ENCODE measurements at regions not wholly inside any gene's neighbourhood (a gene's known extent, or its start where the extent isn't known, plus 50 kb on each side); places are given as distances from the start of the nearest gene placed in this dataset.

DNA sequence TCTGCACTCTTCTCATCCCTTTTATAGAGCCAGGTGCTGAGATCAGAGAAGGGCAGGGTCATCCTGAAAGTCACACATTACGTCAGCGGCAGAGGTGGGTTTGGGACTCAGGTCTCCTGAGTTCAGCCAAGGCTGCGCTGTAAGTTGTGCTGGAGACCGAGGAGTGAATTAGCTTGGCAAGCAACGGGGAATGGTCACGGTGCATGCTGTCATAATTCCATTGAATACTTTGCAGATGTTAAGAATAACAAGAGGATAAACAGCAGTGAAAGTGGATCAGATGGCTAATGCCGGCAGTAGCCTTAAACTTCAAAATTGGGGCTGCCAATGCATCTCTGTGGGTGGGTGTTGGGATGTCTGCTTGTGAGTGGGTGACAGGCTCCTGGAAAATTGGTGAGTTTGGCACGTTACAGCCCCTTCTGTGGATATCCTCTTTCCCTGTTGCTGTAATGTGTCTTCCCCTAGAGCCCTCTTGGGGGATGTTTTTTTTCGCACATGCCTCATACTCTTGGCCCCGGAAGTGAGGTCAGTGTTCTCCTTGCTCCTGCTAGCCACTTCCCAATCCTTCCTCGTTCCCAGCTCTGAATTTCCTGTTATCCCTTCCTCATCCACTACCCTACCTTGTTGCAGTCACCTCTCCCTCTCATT is 287.1 kb upstream of the SRRM4 start:
- no peaks in the 10 kb centered on the region for H3F3A ChIP-seq (ENCODE audit: insufficient read depth, low read depth)
- DNase-seq = no peak
- no peaks in the 10 kb centered on the region for H3K79me2 ChIP-seq (ENCODE audit: low read depth)
- ChIA-PET POLR2A (ENCODE audit: unreplicated experiment) (no interaction called here), CTCF (no interaction called here)
- no peak overlapping the region for H2AFZ ChIP-seq
- no peaks in the 10 kb centered on the region; the same call in 1 of the 2 replicates for H4K20me1 ChIP-seq (ENCODE audit: insufficient read depth)
- no peaks in the 10 kb centered on the region for H3K36me3 ChIP-seq (ENCODE audit: low read depth)
- TF ChIP-seq, protein P1, sequence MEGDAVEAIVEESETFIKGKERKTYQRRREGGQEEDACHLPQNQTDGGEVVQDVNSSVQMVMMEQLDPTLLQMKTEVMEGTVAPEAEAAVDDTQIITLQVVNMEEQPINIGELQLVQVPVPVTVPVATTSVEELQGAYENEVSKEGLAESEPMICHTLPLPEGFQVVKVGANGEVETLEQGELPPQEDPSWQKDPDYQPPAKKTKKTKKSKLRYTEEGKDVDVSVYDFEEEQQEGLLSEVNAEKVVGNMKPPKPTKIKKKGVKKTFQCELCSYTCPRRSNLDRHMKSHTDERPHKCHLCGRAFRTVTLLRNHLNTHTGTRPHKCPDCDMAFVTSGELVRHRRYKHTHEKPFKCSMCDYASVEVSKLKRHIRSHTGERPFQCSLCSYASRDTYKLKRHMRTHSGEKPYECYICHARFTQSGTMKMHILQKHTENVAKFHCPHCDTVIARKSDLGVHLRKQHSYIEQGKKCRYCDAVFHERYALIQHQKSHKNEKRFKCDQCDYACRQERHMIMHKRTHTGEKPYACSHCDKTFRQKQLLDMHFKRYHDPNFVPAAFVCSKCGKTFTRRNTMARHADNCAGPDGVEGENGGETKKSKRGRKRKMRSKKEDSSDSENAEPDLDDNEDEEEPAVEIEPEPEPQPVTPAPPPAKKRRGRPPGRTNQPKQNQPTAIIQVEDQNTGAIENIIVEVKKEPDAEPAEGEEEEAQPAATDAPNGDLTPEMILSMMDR (conservative IDR thresholded peaks at IDR 0.05) = no peak
- TF ChIP-seq EZH2 (IDR thresholded peaks at IDR 0.05; ENCODE audit: low read depth) = no peak
- intact Hi-C loops (cut with micrococcal nuclease; ENCODE audit: unreplicated experiment) = no loop called here
- no peaks in the 10 kb centered on the region for H3K4me1 ChIP-seq (replicated peaks; ENCODE audit: insufficient read depth)
- H3K4me3 ChIP-seq = no peak overlapping the region
- no TSS peak for BruUV-seq (replicated peaks)
- no peaks in the 10 kb centered on the region for H3K9me3 ChIP-seq (ENCODE audit: insufficient read depth, low read depth)
- no peaks in the 10 kb centered on the region for H3K9me2 ChIP-seq (ENCODE audit: insufficient read depth)
- no peak overlapping the region for H3K4me2 ChIP-seq
- H3K27me3 ChIP-seq (ENCODE audit: insufficient read depth, low read depth) = no peaks in the 10 kb centered on the region
- no peak overlapping the region for H3K27ac ChIP-seq

DNA sequence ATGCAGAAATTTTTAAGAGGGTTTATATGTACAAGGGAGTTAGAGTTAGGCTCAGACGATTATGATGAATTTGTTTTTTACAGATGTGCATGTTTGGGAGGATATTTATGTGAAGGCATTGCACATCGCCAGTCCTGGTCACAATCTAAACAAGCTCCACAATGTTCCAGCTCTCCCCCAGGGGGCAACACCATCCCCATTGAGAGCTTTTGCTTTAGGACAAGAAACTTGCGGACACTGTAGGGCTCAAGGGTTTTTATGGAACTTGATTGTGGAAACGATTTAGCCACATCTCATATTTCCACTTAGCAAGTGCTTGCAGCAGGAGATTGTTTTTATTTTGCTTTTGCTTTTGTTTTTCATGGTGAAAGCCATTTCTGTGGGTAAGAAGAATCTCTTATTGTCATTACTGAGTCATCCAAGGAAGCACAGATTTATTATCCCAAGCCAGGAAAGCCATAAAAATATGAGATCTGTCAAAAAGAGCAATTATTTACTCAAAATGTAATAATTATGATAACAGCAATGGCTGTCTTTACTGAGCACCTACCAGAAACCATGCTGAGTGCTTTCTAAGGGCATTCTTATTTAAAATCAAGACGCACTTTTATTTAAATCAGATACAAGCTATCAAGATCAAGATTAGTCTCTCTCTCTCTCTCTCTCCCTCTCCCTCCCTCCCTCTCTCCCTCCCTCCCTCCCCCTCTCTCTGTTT is 276.7 kb upstream of the SRRM4 start:
- Histone ChIP-seq H4K20me1 (ENCODE audit: insufficient read depth) (no peaks in the 10 kb centered on the region), H2AFZ (no peak overlapping the region), H3K36me3 (ENCODE audit: low read depth) (no peaks in the 10 kb centered on the region), H3K9me3 (ENCODE audit: insufficient read depth, low read depth) (no peaks in the 10 kb centered on the region), H3K4me1 (replicated peaks; ENCODE audit: insufficient read depth) (no peaks in the 10 kb centered on the region), H3K9me2 (ENCODE audit: insufficient read depth) (no peaks in the 10 kb centered on the region), H3F3A (ENCODE audit: insufficient read depth, low read depth) (no peaks in the 10 kb centered on the region), H3K27ac (no peak overlapping the region), H3K79me2 (ENCODE audit: low read depth) (no peaks in the 10 kb centered on the region), H3K4me2 (no peak overlapping the region), H3K4me3 (no peak overlapping the region), H3K27me3 (ENCODE audit: insufficient read depth, low read depth) (no peaks in the 10 kb centered on the region)
- no peak for TF ChIP-seq EZH2 (IDR thresholded peaks at IDR 0.05; ENCODE audit: low read depth)
- TF ChIP-seq, protein P1 (conservative IDR thresholded peaks at IDR 0.05) = no peak
- no peak for DNase-seq
- ChIA-PET POLR2A (ENCODE audit: unreplicated experiment) (no interaction called here), CTCF (no interaction called here)
- intact Hi-C loops (cut with micrococcal nuclease; ENCODE audit: unreplicated experiment) = no loop called here
- no TSS peak for BruUV-seq (replicated peaks)

DNA sequence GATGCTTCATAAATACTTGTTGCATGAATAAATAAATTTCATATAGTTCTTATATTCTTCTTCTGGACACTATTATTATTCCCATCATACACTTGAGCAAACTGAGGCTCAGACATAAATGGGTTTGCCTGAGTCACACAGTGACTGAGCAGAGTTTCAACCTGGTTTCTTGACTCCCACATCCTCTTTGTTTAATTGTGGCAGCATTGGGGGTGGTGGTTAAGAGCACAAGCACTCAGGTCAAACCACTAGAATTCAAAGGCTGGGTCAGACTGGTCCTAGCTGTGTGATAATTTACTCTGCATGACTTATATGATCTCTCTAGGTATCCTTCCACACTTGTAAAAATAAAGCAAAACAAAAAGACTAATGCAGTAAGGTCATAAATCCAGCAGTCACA is 274.9 kb upstream of the SRRM4 start:
- Histone ChIP-seq H3K4me3 (no peak overlapping the region), H3K27ac (no peak overlapping the region), H3K9me2 (ENCODE audit: insufficient read depth) (no peaks in the 10 kb centered on the region), H3K9me3 (ENCODE audit: insufficient read depth, low read depth) (no peaks in the 10 kb centered on the region), H3K36me3 (ENCODE audit: low read depth) (no peaks in the 10 kb centered on the region), H3F3A (ENCODE audit: insufficient read depth, low read depth) (no peaks in the 10 kb centered on the region), H3K4me2 (no peak overlapping the region), H3K79me2 (ENCODE audit: low read depth) (no peaks in the 10 kb centered on the region), H3K27me3 (ENCODE audit: insufficient read depth, low read depth) (no peaks in the 10 kb centered on the region), H4K20me1 (ENCODE audit: insufficient read depth) (no peaks in the 10 kb centered on the region), H2AFZ (no peak overlapping the region), H3K4me1 (replicated peaks; ENCODE audit: insufficient read depth) (no peaks in the 10 kb centered on the region)
- ChIA-PET POLR2A (ENCODE audit: unreplicated experiment) (no interaction called here), CTCF (no interaction called here)
- no peak for TF ChIP-seq EZH2 (IDR thresholded peaks at IDR 0.05; ENCODE audit: low read depth)
- TF ChIP-seq, protein P1 (conservative IDR thresholded peaks at IDR 0.05) = no peak
- no TSS peak for BruUV-seq (replicated peaks)
- DNase-seq = no peak
- intact Hi-C loops (cut with micrococcal nuclease; ENCODE audit: unreplicated experiment) = no loop called here

Measured in PC-9 (cell line).